IPS-18a (cell line): ENCODE measurements at regions not wholly inside any gene's neighbourhood (a gene's known extent, or its start where the extent isn't known, plus 50 kb on each side); places are given as distances from the start of the nearest gene placed in this dataset.

Source experiments
- H3K27ac ChIP-seq: one replicate; pipeline ENCODE4 v1.5.1; 2013; ENCODE audit warnings: low read length
- H3K27me3 ChIP-seq: one replicate; pipeline ENCODE4 v1.6.1; 2013; ENCODE audit warnings: mild to moderate bottlenecking, low read length; ENCODE audit not compliant: control insufficient read depth, insufficient read depth
- H3K36me3 ChIP-seq: one replicate; pipeline ENCODE4 v1.6.1; 2013; ENCODE audit warnings: low read depth, low read length; ENCODE audit not compliant: control insufficient read depth
- H3K4me1 ChIP-seq: one replicate; pipeline ENCODE4 v1.6.1; 2013; ENCODE audit warnings: low read depth, low read length; ENCODE audit not compliant: control insufficient read depth
- H3K4me3 ChIP-seq: one replicate; pipeline ENCODE4 v1.5.1; 2013; ENCODE audit warnings: low read length
- H3K9ac ChIP-seq: one replicate; pipeline ENCODE4 v1.6.1; 2013; ENCODE audit warnings: mild to moderate bottlenecking, low read length, moderate library complexity
- H3K9me3 ChIP-seq: one replicate; pipeline ENCODE4 v1.6.1; 2013; ENCODE audit warnings: low read depth, low read length; ENCODE audit not compliant: control insufficient read depth

GRCh38 chr7:128145191-128145590 lies 95.9 kb upstream of the LEP start:
- H3K27ac ChIP-seq, result no peak overlapping the region

GRCh38 chr7:128146052-128146451 lies 95.0 kb upstream of the LEP start:
- Histone ChIP-seq H3K4me3 (no peak overlapping the region), H3K27me3 (peaks cover 2% of the 10 kb centered on the region), H3K9ac (no peak overlapping the region), H3K36me3 (no peaks in the 10 kb centered on the region), H3K4me1 (no peaks in the 10 kb centered on the region), H3K9me3 (peaks cover 3% of the 10 kb centered on the region), H3K27ac (no peak overlapping the region)

More at GRCh38 chr7:128145191-128145590, 95.9 kb upstream of the LEP start:
- Histone ChIP-seq H3K9me3 (peaks cover 3% of the 10 kb centered on the region), H3K4me3 (no peak overlapping the region), H3K9ac (no peak overlapping the region), H3K36me3 (no peaks in the 10 kb centered on the region), H3K27me3 (no peaks in the 10 kb centered on the region), H3K4me1 (no peaks in the 10 kb centered on the region)

- H3K27ac ChIP-seq, result no peak overlapping the region
- H3K36me3 ChIP-seq, result no peaks in the 10 kb centered on the region
- H3K4me3 ChIP-seq, result no peak overlapping the region
- no peaks in the 10 kb centered on the region for H3K4me1 ChIP-seq
- H3K27me3 ChIP-seq, result peaks cover 4% of the 10 kb centered on the region
- H3K9ac ChIP-seq, result no peak overlapping the region
- H3K9me3 ChIP-seq, result peaks cover 2% of the 10 kb centered on the region
These were observed 92.4 kb upstream of the LEP start for GRCh38 chr7:128148676-128149075.

GRCh38 chr7:128150223-128150865 lies 90.7 kb upstream of the LEP start:
- Histone ChIP-seq H3K4me1 (peaks cover 15% of the 10 kb centered on the region), H3K9me3 (no peaks in the 10 kb centered on the region), H3K27me3 (peaks cover 4% of the 10 kb centered on the region), H3K9ac (no peak overlapping the region), H3K36me3 (no peaks in the 10 kb centered on the region), H3K4me3 (no peak overlapping the region), H3K27ac (no peak overlapping the region)

- Histone ChIP-seq H3K4me3 (no peak overlapping the region), H3K27ac (no peak overlapping the region), H3K9me3 (no peaks in the 10 kb centered on the region), H3K9ac (no peak overlapping the region), H3K4me1 (peaks cover 19% of the 10 kb centered on the region), H3K36me3 (no peaks in the 10 kb centered on the region), H3K27me3 (peaks cover 4% of the 10 kb centered on the region)
These were observed 89.4 kb upstream of the LEP start for GRCh38 chr7:128151635-128152034.

- H3K27ac ChIP-seq, result no peak overlapping the region
- no peak overlapping the region for H3K9ac ChIP-seq
- no peaks in the 10 kb centered on the region for H3K36me3 ChIP-seq
- peaks cover 19% of the 10 kb centered on the region for H3K4me1 ChIP-seq
- H3K27me3 ChIP-seq, result peaks cover 4% of the 10 kb centered on the region
- no peaks in the 10 kb centered on the region for H3K9me3 ChIP-seq
- H3K4me3 ChIP-seq, result no peak overlapping the region
These were observed 88.4 kb upstream of the LEP start for GRCh38 chr7:128152721-128153120.

- Histone ChIP-seq H3K27ac (no peak overlapping the region), H3K36me3 (no peaks in the 10 kb centered on the region), H3K9ac (no peak overlapping the region), H3K4me3 (no peak overlapping the region), H3K4me1 (peaks cover 19% of the 10 kb centered on the region), H3K27me3 (peaks cover 4% of the 10 kb centered on the region), H3K9me3 (no peaks in the 10 kb centered on the region)
These were observed 87.6 kb upstream of the LEP start for GRCh38 chr7:128153436-128153835.

GRCh38 chr7:128154504-128154903 lies 86.6 kb upstream of the LEP start:
- Histone ChIP-seq H3K4me3 (peak overlapping the region; percentile 5), H3K4me1 (peaks cover 19% of the 10 kb centered on the region), H3K9me3 (no peaks in the 10 kb centered on the region), H3K27ac (no peak overlapping the region), H3K27me3 (peaks cover 4% of the 10 kb centered on the region), H3K9ac (no peak overlapping the region), H3K36me3 (no peaks in the 10 kb centered on the region)

GRCh38 chr7:128155100-128155740 lies 85.9 kb upstream of the LEP start:
- Histone ChIP-seq H3K4me3 (peak overlapping the region; percentile 5), H3K27ac (no peak overlapping the region), H3K36me3 (no peaks in the 10 kb centered on the region), H3K27me3 (peaks cover 4% of the 10 kb centered on the region), H3K9ac (no peak overlapping the region), H3K9me3 (no peaks in the 10 kb centered on the region), H3K4me1 (peaks cover 19% of the 10 kb centered on the region)

GRCh38 chr7:128157906-128158305 lies 83.2 kb upstream of the LEP start:
- H3K9me3 ChIP-seq, result no peaks in the 10 kb centered on the region
- H3K4me3 ChIP-seq, result no peak overlapping the region
- H3K4me1 ChIP-seq, result peaks cover 19% of the 10 kb centered on the region
- H3K9ac ChIP-seq, result no peak overlapping the region
- H3K36me3 ChIP-seq, result no peaks in the 10 kb centered on the region
- H3K27me3 ChIP-seq, result peaks cover 4% of the 10 kb centered on the region
- no peak overlapping the region for H3K27ac ChIP-seq

GRCh38 chr7:128158370-128158769 lies 82.7 kb upstream of the LEP start:
- no peak overlapping the region for H3K27ac ChIP-seq
- peaks cover 19% of the 10 kb centered on the region for H3K4me1 ChIP-seq
- no peak overlapping the region for H3K9ac ChIP-seq
- no peak overlapping the region for H3K4me3 ChIP-seq
- H3K27me3 ChIP-seq, result peaks cover 4% of the 10 kb centered on the region
- no peaks in the 10 kb centered on the region for H3K9me3 ChIP-seq
- no peaks in the 10 kb centered on the region for H3K36me3 ChIP-seq

- Histone ChIP-seq H3K36me3 (no peaks in the 10 kb centered on the region), H3K27me3 (peaks cover 24% of the 10 kb centered on the region), H3K27ac (no peak overlapping the region), H3K4me3 (no peak overlapping the region), H3K4me1 (peaks cover 12% of the 10 kb centered on the region), H3K9ac (no peak overlapping the region), H3K9me3 (no peaks in the 10 kb centered on the region)
These were observed 80.8 kb upstream of the LEP start for GRCh38 chr7:128160296-128160695.
